GM19239 (cell line): ENCODE measurements at regions not wholly inside any gene's neighbourhood (a gene's known extent, or its start where the extent isn't known, plus 50 kb on each side); places are given as distances from the start of the nearest gene placed in this dataset.
"Not testable (repeated sequence)": the region's sequence is repeated elsewhere in the genome, so short reads cannot be mapped to it uniquely, and the experiment has no call there.

Experiments used
- DNase-seq: peaks from one replicate; pipeline ENCODE4 v3.0.0; 2011; ENCODE audit warnings: low spot score; ENCODE audit not compliant: insufficient read length
- FAIRE-seq: peaks from 2 replicates; lab custom pipeline; 2011; peaks lifted over from hg19 to GRCh38; lab: Jason Lieb, UNC

DNA sequence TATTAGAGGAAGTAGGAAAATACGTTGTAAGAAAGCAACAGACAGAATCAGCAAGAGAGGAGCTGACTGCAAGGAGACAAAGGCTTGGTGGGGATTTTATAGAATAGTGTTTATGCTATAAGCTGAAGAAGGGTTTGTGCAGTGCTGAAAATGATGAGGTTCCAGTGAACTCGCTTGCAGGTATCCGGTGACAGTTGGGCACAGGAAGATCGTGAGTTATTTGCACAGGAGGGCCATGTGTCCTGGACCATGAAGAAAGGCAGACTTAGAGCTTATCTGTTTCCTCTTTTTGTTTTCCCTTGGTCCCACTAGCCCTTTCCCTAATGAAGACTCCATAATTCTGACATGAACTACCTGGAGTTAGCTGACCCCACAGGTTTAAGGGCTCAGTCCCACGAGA is 61.4 kb downstream of the NXNL2 start:
- FAIRE-seq (no peak), DNase-seq (no peak)

DNA sequence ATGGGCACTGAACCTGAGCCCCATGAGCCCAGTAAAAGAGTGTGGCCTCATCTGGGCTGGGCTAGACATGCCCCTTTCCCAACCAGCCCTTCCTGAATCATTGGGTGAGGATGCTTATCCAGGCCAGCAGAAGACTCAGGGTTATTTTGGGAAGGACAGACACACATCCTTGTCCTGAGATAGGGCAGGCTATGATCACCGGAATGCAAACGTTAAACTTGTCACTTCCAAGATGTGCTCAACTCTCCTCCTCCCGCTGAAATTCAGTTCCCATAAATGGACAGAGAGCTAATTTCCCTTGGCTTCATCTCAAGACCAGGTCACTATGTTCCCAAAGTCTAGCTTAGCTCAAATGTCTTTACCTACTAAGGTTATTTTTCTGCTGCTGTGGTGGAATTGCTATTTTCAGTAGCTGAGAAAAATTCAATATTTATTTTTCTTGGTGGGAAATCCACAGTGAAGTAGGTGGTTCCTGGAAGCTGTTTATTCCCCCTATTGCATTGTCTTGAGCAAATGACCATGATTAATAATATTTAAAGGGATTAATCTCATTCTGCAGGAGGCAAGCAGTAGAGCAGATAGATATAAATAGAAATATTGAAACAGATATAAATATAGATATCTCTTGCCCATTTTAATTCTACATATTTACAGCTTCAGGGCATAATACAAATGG is 70.0 kb downstream of the NXNL2 start:
- no peak for DNase-seq
- FAIRE-seq, result no peak

DNA sequence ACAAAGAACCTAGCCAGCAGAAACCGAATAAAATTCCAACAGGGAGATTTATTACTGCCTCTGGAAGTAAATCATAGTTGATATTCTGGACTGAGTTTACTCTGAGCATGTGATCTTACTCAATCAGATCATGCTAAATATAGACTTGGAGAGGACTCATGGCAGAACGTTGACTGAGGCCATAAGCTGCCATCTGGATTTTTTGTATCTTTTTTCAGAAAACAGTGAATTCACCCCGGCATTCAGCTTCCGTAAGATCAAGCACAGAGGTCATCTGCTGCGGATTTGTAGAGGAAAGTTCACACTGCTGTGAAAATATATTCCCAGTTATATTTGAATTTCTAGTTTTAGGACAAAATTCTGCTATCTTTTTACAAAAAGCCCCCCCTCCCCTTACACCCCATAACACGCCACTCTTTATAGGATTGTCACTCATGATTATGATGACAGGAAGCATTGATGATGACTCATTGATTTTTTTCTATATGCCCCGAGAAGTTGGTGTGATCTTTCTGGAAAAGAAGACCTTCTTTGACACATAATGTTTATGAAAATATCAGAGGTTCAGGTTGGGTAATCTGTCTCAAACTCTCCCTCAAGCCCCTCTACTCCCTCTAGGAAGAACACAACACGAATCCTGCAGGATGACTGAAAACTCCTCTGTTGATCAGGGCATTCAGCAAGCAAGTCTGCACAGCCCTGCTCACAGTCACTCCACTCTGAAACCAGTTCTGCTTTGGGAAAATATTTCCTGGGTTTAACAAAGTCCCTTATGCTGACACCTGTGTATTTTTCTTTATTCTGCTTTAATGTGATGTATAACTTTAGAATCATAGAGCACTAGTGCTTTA is 70.8 kb downstream of the NXNL2 start:
- FAIRE-seq, result no peak
- DNase-seq, result no peak

DNA sequence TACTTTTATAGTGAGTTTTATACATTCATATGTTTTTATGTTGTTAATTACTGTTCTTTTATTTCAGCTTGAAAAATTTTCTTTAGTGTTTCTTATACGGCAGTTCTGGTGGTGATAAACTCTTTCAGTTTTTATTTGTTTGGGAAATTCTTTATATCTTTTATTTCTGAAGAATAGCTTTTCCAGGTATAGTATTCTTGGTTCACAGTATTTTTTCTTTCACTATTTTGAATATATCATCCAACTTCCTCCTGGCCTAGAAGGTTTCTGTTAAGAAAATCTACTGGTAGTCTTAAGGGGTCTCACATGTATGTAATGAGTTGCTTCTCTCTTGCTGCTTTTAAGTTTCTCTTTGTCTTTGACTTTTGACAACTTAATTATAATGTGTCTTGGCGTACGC is 79.4 kb downstream of the NXNL2 start:
- DNase-seq, result no peak
- FAIRE-seq, result no peak

DNA sequence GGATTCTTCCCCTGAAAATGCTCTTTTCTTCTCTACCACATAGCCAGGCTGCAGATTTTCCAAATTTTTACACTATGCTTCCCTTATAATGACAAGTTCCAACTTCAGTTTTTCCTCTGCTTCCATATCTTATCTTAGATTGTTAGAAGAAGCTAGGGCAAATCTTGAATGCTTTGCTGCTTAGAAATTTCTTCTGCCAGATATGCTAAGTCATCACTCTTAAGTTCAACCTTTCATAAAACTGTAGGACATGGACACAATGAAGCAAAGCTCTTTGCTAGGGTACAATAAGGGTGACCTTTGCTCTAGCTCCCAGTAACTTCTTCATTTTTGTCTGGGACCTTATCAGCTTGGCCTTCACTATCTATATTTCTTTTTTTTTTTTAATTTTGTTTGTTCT is 88.7 kb downstream of the NXNL2 start:
- FAIRE-seq (no peak), DNase-seq (no peak)

DNA sequence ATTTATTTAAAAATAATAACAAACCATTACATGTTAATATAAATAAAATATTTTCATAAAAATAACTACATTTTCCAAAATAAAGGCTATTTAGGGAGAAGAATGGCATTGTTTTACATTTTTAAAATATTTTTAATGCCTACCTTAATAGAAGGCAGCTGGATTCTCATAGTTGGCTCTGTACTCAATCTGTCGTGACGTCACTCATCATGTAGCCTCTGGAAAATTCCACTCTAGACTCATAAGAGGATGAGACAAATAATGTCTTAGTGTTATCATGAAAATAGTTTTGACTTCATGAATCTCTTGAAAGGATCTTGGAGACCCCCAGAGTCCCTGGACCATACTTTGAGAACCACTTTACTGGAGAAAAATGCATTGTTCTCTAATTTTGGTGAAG is 93.1 kb downstream of the NXNL2 start:
- no peak for FAIRE-seq
- DNase-seq, result no peak

DNA sequence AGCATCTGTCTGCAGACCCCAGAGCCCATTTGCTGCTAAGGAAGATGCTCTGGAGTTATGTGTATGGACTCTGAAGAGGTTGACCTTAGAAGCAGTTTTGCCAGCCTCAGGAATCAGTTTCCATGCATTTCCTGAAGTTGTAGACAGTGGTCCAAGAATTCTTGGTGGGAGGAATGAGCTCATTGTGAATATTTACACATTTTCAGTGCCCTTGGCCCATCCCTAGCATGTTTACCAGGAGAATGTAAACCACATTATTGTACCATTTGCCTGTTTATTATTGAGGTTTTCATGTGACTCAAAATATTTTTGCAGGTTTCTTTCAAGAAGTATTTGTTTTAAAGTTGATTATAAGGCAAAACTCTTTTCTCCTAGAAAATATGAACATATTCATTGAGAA is 93.8 kb downstream of the NXNL2 start:
- FAIRE-seq, result no peak
- DNase-seq, result no peak

DNA sequence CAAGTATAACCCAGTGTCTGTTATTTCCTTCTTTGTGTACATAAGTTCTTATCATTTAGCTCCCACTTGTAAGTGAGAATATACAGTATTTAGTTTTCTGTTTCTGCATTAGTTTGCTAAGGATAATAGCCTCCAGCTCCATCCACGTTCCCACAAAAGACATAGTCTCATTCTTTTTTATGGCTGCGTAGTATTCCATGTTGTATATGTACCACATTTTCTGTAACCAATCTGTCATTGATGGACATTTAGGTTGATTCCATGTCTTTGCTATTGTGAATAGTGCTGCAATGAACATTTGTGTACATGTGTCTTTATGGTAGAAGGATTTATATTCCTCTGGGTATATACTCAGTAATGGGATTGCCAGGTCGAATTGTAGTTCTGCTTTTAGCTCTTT is 95.6 kb downstream of the NXNL2 start:
- FAIRE-seq, DNase-seq: not testable (repeated sequence)

DNA sequence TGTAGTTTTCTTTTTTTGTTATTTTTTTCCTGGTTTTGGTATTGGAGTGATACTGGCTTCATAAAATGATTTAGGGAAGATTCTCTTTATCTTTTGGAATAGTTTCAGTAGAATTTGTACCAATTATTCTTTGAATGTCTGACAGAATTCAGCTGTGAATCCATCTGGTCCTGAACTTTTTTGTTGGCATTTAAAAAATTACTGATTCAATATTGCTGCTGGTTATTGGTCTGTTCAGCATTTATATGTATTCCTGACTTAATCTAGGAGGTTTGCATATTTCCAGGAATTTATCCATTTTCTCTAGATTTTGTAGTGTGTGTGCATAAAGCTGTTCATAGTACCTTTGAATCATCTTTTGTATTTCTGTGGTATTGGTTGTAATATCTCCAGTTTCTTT is 100.2 kb downstream of the NXNL2 start:
- DNase-seq (no peak), FAIRE-seq (no peak)

DNA sequence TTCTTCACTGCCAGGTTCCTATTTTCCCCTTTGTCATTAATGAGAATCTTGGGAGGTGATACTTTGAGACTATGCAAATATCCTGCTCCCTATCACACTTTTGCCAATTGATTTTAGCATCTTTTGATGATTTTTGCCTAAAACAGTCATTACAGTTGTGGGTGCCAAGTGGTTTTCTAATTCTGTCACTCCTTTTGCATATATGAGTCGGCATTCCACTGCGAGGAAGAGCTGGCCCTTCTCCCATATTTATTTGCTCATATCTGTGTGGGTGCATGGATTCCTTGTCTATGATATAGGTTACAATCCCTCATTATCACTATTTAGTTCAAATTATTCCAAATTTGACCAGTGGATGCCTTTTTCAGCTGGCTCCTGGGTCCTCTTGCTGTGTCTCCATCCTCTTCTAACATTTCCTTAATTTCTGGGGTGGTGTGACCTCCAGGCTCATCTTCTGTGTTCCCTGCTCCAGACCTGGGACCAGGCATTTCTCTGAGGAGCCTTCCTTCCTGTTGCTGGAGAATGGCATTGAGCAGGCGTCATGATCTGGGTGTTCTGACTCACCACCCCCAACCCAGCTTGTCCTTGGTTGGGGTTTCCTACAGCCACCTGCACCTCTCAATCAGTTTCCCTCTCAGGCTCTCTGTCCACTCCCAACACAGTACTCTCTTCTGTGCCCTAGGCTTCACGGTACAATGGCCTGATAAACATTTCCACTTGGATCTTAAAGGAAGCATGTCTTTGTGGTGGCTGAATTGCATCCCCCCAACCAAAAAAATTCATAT is 106.7 kb downstream of the NXNL2 start:
- FAIRE-seq (no peak), DNase-seq (no peak)

DNA sequence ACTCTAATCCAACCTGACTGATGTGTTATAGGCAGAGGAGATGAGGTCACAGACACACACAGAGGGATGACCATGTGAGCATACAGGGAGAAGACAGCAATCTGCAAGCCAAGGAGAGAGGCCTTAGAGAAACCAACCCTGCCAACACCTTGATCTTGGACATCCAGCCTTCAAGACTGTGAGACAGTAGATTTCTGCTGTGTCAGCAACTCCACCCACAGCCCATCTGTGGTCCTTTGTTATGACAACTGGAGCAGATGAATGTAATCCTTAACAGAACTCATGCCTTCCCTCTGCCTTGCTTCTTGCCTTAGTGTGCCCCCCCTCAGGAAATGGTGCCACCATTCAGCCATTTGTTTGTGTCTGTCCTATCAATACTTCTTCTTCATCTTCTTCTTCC is 107.4 kb downstream of the NXNL2 start:
- FAIRE-seq (no peak), DNase-seq (no peak)

DNA sequence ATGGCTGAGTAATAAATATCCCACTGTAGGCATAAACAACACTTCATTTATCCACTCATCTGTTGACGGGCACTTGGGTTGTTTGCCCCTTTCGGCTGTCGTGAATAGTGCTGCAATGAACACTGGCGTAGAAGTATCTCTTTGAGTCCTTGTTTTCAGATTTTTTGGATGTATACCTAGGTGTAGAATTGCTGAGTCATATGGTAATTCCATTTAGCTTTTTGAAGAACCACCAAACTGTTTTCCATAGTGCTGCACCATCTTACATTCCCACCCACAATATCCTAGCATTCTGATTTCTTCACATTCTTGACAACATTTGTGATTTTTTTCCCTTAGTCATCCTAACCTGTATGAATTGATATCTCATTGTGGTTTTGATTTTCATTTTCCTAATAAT is 109.0 kb downstream of the NXNL2 start:
- no peak for FAIRE-seq
- DNase-seq, result no peak

DNA sequence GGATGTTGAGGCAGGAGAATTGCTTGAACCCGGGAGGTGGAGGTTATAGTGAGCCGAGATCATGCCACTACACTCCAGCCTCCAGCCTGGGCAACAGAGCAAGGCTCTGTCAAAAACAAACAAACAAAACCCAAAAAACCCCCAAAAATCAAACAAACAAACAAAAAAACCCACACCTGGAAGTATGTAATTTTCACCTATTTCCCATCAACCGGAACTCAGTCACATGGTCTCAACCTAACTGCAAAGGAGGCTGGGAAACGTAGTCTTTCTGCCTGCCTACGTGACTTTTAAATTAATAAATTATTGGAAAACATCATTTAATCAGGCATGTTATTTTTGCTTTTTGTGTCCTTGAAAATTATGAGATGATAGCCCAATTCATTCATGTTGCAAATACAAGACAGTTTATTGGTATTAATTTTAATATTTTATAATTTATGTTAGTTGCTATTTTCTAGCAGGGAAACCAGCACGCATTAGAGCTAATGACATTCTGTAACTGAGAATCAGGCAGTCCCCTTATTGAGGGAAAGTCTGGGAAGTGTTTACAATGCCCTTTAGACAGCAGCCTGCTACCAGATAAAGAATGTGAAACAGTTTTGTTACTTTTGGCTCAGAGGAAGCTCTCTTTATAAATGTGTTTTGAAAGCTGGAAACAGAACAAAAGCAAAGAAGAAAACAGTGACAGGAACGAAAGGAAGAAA is 110.3 kb downstream of the NXNL2 start:
- DNase-seq (no peak), FAIRE-seq (no peak)

DNA sequence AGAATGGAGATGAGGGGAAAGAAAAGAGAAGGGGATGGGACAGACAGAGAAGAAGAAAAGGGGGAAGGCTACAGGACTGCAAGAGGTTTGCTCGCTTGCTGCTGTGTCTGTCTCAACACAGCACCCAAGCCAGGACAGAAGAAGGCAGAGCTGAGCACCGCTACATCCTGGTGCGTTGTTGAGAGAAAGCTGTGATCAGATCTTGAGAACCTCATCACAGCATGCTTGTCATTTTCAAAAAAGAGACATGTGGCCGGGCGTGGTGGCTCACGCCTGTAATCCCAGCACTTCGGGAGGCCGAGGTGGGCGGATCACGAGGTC is 110.9 kb downstream of the NXNL2 start:
- FAIRE-seq (no peak), DNase-seq (no peak)

DNA sequence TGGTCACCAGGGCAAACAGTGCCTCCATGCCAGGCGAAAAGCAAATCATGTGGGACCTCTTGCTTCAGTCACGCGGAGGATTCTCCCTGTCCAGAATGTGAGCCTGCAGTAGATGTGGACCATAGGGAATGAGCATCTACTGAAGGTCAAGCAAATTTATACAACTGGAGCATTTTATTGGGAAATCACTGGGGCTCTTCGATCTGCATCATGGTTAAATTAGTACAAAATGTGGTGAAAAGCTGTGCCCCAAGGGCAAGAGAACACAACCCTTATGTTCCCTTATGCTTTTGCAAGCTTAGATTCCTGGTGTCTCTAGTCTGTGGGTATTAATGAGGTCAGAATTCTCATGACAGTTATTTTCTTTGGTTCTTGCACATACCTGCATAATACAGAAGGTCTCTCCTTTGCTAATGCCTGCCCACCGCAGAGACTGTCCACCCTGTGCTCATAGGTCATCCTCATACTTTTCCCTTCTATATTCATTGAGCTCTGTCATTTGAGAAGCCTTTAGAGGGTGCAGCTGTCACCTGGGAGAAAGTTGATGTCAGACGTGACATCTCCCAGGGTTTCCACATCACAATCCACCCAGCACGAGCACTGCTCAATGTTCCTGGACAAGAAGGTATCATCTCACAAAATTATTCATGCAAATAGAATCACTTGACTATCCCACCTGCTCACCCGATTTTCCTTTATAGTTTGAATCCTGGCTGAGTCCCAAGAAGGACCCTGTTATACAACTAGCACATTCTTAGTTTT is 111.7 kb downstream of the NXNL2 start:
- FAIRE-seq, result no peak
- no peak for DNase-seq

DNA sequence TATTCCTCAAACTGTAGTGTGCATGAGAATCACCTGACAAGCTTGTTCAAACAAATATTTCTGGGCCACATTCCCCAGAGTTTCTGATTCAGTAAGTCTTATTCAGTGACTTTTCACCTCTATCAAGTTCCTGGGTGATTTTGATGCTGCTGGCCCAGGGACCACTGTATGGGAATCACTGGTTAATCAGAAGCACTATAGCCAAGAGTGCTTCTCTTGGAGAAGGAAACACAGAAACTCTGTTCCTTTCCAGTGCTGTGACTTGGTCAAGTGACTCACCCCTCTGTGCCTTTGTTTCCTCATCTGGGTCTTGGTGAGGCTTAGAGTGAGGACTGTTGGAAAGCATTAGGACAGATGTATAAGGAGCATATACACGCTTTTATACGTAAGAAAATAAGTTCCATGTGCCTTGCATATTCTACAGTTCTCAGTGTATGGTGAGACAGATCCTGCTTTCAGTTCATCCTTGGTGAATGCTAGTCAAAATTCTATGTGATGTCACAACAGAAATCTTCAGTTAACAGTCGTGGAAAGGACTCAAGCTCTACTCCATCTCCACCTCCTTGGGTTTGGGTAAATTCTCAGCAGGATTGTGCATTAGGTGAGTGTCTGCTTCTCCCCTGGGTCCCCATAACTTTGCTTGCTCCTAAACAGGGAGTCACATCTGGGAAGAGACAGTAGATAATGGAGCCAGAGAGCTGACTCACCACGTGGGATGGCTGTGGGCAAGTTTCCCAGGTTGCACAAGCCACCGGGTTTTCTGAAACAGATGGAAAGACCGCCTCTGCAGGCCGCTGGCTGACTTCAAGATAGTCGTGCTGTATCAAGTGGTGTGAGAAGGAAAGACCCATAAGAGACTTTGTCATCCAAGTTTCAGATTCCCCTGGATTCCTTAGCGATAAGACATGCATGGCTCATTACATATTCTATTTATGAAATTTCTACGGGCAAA is 117.0 kb downstream of the NXNL2 start:
- no peak for FAIRE-seq

DNA sequence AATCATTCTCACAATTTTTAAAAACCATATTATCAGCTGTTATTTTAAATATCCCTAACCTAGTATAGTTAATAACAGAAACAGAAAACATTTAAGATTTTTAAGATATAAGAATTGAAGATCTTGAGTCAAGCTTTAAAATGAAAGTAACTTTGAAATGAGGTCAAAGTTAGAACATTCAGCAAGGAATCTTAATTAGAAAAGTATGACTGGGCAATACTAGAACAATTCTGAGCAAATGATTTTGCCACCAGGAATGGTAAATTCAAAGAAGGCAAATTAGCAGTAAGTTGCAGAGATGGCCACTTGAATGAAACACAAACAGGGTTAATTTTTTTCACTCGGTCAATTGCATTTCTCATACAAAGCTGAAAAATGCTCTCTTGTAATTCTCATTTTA is 117.9 kb downstream of the NXNL2 start:
- DNase-seq (no peak), FAIRE-seq (no peak)

More for the DNA sequence above, 117.0 kb downstream of the NXNL2 start:
- no peak for DNase-seq

DNA sequence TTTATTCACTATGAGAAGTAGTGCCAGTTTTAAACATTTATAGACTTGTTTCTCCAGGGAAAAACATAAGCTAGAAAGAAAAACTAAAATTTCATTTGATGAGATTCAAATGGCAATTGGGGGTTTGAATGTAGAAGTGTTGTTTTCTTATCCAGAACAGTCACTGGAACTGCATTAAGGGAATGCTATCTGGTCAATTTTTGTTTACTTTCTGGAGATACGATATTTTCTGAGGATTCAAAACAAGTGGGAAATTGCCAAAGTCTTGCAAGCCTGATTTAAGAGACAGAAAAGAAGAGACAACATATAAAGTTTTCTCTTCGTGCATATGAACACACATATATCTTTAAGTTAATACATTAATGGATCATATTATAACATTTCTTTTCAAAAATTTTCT is 118.4 kb downstream of the NXNL2 start:
- DNase-seq (no peak), FAIRE-seq (no peak)

DNA sequence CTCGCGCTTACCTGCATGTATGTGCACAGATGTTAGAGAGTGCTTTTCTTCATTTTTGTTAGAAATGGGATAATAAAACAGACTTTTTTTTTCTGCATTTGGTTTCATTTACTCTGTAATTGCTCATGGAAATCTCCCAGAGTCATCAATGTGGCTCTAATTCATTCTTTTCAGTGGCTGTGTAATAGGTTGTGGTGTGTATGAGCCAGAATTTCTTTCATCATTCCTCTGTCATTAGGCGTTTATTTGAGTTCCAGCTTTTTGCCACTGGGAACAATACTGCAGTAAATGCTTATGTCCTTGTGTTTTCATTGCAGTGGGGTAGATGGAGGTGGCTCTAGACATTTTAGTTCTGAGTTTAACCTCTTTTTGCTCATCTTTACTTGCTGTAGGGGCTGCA is 118.9 kb downstream of the NXNL2 start:
- no peak for FAIRE-seq
- no peak for DNase-seq
